ENCODE measurements at regions not wholly inside any gene's neighbourhood (a gene's known extent, or its start where the extent isn't known, plus 50 kb on each side); places are given as distances from the start of the nearest gene placed in this dataset.
A peak's percentile ranks its signal among the peaks of the same experiment; 100 is the strongest.

- H3K4me3 ChIP-seq (ENCODE audit: insufficient read depth, low read depth, low read length) = no peak overlapping the region
- H4K20me1 ChIP-seq (ENCODE audit: insufficient read depth, low read length) = no peaks in the 10 kb centered on the region
- H3K27ac Mint-ChIP-seq (ENCODE audit: unreplicated experiment) = no peak overlapping the region
- H3K4me3 Mint-ChIP-seq (ENCODE audit: unreplicated experiment) = no peak overlapping the region
- no peaks in the 10 kb centered on the region for H3K79me2 ChIP-seq (ENCODE audit: insufficient read depth, low read length)
- H3K4me1 ChIP-seq (ENCODE audit: insufficient read depth, low read length) = no peaks in the 10 kb centered on the region
- FAIRE-seq (no peak), DNase-seq (ENCODE audit: low read depth) (peak; percentile 83)
- H3K27me3 Mint-ChIP-seq (ENCODE audit: low read depth, unreplicated experiment) = no peaks in the 10 kb centered on the region
- no peak overlapping the region for H3K27ac ChIP-seq (ENCODE audit: low read depth, low read length)
- H3K27me3 ChIP-seq (ENCODE audit: insufficient read depth, low read length) = no peaks in the 10 kb centered on the region
- H3K36me3 Mint-ChIP-seq (ENCODE audit: low read depth, unreplicated experiment) = no peaks in the 10 kb centered on the region
- TF ChIP-seq EZH2 (IDR thresholded peaks at IDR 0.05; ENCODE audit: insufficient read depth, low read length) = no peak
- TF ChIP-seq CTCF (IDR thresholded peaks at IDR 0.05; ENCODE audit: insufficient read depth, low read depth, low read length) = no peak
- H3K9me3 Mint-ChIP-seq (ENCODE audit: unreplicated experiment) = peaks cover 2% of the 10 kb centered on the region
- H3K9me3 ChIP-seq (ENCODE audit: insufficient read depth, low read depth, low read length) = no peaks in the 10 kb centered on the region
- H3K4me2 ChIP-seq (ENCODE audit: low read length) = peak overlapping the region; percentile 66
- no peaks in the 10 kb centered on the region for H3K4me1 Mint-ChIP-seq (ENCODE audit: low read depth, unreplicated experiment)
- H2AFZ ChIP-seq (ENCODE audit: low read depth, low read length) = peak overlapping the region; percentile 43
- no peaks in the 10 kb centered on the region for H3K36me3 ChIP-seq (ENCODE audit: insufficient read depth, low read length)
- H3K9ac ChIP-seq (ENCODE audit: low read length) = no peak overlapping the region
Observed at GRCh38 chr21:28111151-28111619, 881.5 kb downstream of the LTN1 start.

GRCh38 chr21:28110716-28111115, 882.0 kb downstream of the LTN1 start:
- no peak for TF ChIP-seq CTCF (IDR thresholded peaks at IDR 0.05; ENCODE audit: insufficient read depth, low read depth, low read length)
- TF ChIP-seq EZH2 (IDR thresholded peaks at IDR 0.05; ENCODE audit: insufficient read depth, low read length) = no peak
- no peaks in the 10 kb centered on the region for H3K4me1 Mint-ChIP-seq (ENCODE audit: low read depth, unreplicated experiment)
- no peak overlapping the region for H3K4me3 ChIP-seq (ENCODE audit: insufficient read depth, low read depth, low read length)
- no peak overlapping the region for H2AFZ ChIP-seq (ENCODE audit: low read depth, low read length)
- no peaks in the 10 kb centered on the region for H3K4me1 ChIP-seq (ENCODE audit: insufficient read depth, low read length)
- DNase-seq (ENCODE audit: low read depth) (no peak), FAIRE-seq (no peak)
- no peak overlapping the region for H3K4me3 Mint-ChIP-seq (ENCODE audit: unreplicated experiment)
- no peaks in the 10 kb centered on the region for H3K27me3 Mint-ChIP-seq (ENCODE audit: low read depth, unreplicated experiment)
- no peaks in the 10 kb centered on the region for H3K27me3 ChIP-seq (ENCODE audit: insufficient read depth, low read length)
- H3K9ac ChIP-seq (ENCODE audit: low read length) = no peak overlapping the region
- H3K79me2 ChIP-seq (ENCODE audit: insufficient read depth, low read length) = no peaks in the 10 kb centered on the region
- H3K4me2 ChIP-seq (ENCODE audit: low read length) = peak overlapping the region; percentile 66
- no peaks in the 10 kb centered on the region for H3K36me3 Mint-ChIP-seq (ENCODE audit: low read depth, unreplicated experiment)
- peaks cover 2% of the 10 kb centered on the region for H3K9me3 Mint-ChIP-seq (ENCODE audit: unreplicated experiment)
- H3K27ac Mint-ChIP-seq (ENCODE audit: unreplicated experiment) = no peak overlapping the region
- H4K20me1 ChIP-seq (ENCODE audit: insufficient read depth, low read length) = no peaks in the 10 kb centered on the region
- no peak overlapping the region for H3K27ac ChIP-seq (ENCODE audit: low read depth, low read length)
- no peaks in the 10 kb centered on the region for H3K9me3 ChIP-seq (ENCODE audit: insufficient read depth, low read depth, low read length)
- no peaks in the 10 kb centered on the region for H3K36me3 ChIP-seq (ENCODE audit: insufficient read depth, low read length)

DNA sequence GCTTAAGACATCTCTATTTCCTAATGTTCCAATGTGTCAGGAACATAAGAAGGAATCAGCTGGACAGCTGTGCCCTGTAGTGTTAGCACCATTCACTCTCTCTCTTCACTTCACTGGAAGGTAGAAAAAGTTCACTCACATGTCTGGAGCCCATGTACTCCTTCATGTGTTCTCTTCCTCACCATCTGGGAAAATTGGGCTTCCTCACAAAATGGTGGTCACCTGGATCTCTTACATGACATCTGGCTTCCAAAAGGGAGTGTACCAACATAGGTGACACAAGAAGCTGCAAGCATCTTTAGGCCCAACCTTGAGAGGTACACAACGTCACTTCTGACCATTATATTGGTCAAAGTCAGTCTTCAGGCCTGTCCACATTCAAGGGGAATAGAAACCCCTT, 882.6 kb downstream of the LTN1 start:
- no peak overlapping the region for H3K4me3 Mint-ChIP-seq (ENCODE audit: unreplicated experiment)
- H3K27ac ChIP-seq (ENCODE audit: low read depth, low read length) = no peak overlapping the region
- H3K9me3 Mint-ChIP-seq (ENCODE audit: unreplicated experiment) = peaks cover 2% of the 10 kb centered on the region

More for the DNA sequence above, 882.6 kb downstream of the LTN1 start:
- Mint-ChIP-seq H3K27ac (ENCODE audit: unreplicated experiment) (no peak overlapping the region), H3K4me1 (ENCODE audit: low read depth, unreplicated experiment) (no peaks in the 10 kb centered on the region), H3K36me3 (ENCODE audit: low read depth, unreplicated experiment) (no peaks in the 10 kb centered on the region), H3K27me3 (ENCODE audit: low read depth, unreplicated experiment) (no peaks in the 10 kb centered on the region)
- H3K4me2 ChIP-seq (ENCODE audit: low read length) = no peak overlapping the region
- H3K79me2 ChIP-seq (ENCODE audit: insufficient read depth, low read length) = no peaks in the 10 kb centered on the region
- no peaks in the 10 kb centered on the region for H4K20me1 ChIP-seq (ENCODE audit: insufficient read depth, low read length)
- H3K36me3 ChIP-seq (ENCODE audit: insufficient read depth, low read length) = no peaks in the 10 kb centered on the region
- TF ChIP-seq EZH2 (IDR thresholded peaks at IDR 0.05; ENCODE audit: insufficient read depth, low read length) = no peak
- TF ChIP-seq CTCF (IDR thresholded peaks at IDR 0.05; ENCODE audit: insufficient read depth, low read depth, low read length) = no peak
- H3K9me3 ChIP-seq (ENCODE audit: insufficient read depth, low read depth, low read length) = no peaks in the 10 kb centered on the region
- DNase-seq (ENCODE audit: low read depth) (no peak), FAIRE-seq (no peak)
- no peak overlapping the region for H3K9ac ChIP-seq (ENCODE audit: low read length)
- no peaks in the 10 kb centered on the region for H3K27me3 ChIP-seq (ENCODE audit: insufficient read depth, low read length)
- H2AFZ ChIP-seq (ENCODE audit: low read depth, low read length) = no peak overlapping the region
- no peak overlapping the region for H3K4me3 ChIP-seq (ENCODE audit: insufficient read depth, low read depth, low read length)
- no peaks in the 10 kb centered on the region for H3K4me1 ChIP-seq (ENCODE audit: insufficient read depth, low read length)
